Tibial artery (tissue), 4 donors: ENCODE measurements at regions not wholly inside any gene's neighbourhood (a gene's known extent, or its start where the extent isn't known, plus 50 kb on each side); places are given as distances from the start of the nearest gene placed in this dataset.

Experiments
- DNase-seq, 2 donors: peaks; one replicate each; pipeline ENCODE4 v3.0.0-alpha.2; 2019
- H3K27ac ChIP-seq, 2 donors: fragments of 200-600 bp; sonication (generic) in 1 of 2; 1 replicate in 1 of 2; 2 replicates in 1 of 2; pipeline ENCODE4 v1.5.1; 2018 to 2019; ENCODE audit warnings: mild to moderate bottlenecking in 1 of 2
- H3K27me3 ChIP-seq, 2 donors: fragments of 200-600 bp; sonication (generic) in 1 of 2; one replicate each; pipeline versions ENCODE4 v1.5.1 to v1.6.0; 2016 to 2019
- H3K36me3 ChIP-seq, 3 donors: fragments of 200-600 bp; sonication (generic) in 2 of 3; one replicate each; pipeline ENCODE4 v1.5.1; 2016 to 2019; ENCODE audit warnings: mild to moderate bottlenecking in 2 of 3
- H3K4me1 ChIP-seq, 4 donors: fragments of 200-600 bp; sonication (generic) in 2 of 4; 1 replicate in 3 of 4; 2 replicates in 1 of 4; pipeline ENCODE4 v1.5.1; 2016 to 2019
- H3K4me3 ChIP-seq, 2 donors: fragments of 200-600 bp; sonication (generic) in 1 of 2; 1 replicate in 1 of 2; 2 replicates in 1 of 2; pipeline ENCODE4 v1.5.1; 2018 to 2019; ENCODE audit warnings: mild to moderate bottlenecking in 2 of 2
- H3K9me3 ChIP-seq, 3 donors: fragments of 200-600 bp; sonication (generic) in 1 of 3; one replicate each; pipeline ENCODE4 v1.5.1; 2016 to 2019
- CTCF ChIP-seq, 2 experiments: fragments of 200-600 bp in 1 of 2; fragments of 450-650 bp in 1 of 2; IDR thresholded peaks; one replicate each; pipeline ENCODE4 v1.5.1; 2017 to 2019; ENCODE audit warnings: antibody characterized with exemption in 2 of 2, mild to moderate bottlenecking in 1 of 2, moderate library complexity in 1 of 2
- intact Hi-C: fragments of 100-400 bp; cut with DNase I; formaldehyde crosslinking; loops from one replicate; pipeline ENCODE4 v1.15.0; 2023; ENCODE audit warnings: low total_unique reads

- no peaks in the 10 kb centered on the region for H3K36me3 ChIP-seq
- H3K4me3 ChIP-seq = no peak overlapping the region
- H3K27me3 ChIP-seq = no peaks in the 10 kb centered on the region
- no peaks in the 10 kb centered on the region for H3K9me3 ChIP-seq
- no peak for TF ChIP-seq CTCF (IDR thresholded peaks at IDR 0.05)
- no peaks in the 10 kb centered on the region for H3K4me1 ChIP-seq
- DNase-seq = no peak
- intact Hi-C loops = no loop called here
- no peak overlapping the region for H3K27ac ChIP-seq
Observed at GRCh38 chr10:121131014-121131413, 279.9 kb downstream of the WDR11 start.

GRCh38 chr10:121131426-121132265, 280.5 kb downstream of the WDR11 start:
- no peak overlapping the region for H3K27ac ChIP-seq
- no peak overlapping the region for H3K4me3 ChIP-seq
- DNase-seq = no peak
- H3K4me1 ChIP-seq = no peaks in the 10 kb centered on the region
- H3K27me3 ChIP-seq = no peaks in the 10 kb centered on the region
- no peak for TF ChIP-seq CTCF (IDR thresholded peaks at IDR 0.05)
- H3K36me3 ChIP-seq = no peaks in the 10 kb centered on the region
- H3K9me3 ChIP-seq = no peaks in the 10 kb centered on the region
- intact Hi-C loops = no loop called here

GRCh38 chr10:121132273-121132672, 281.1 kb downstream of the WDR11 start:
- intact Hi-C loops = no loop called here
- Histone ChIP-seq H3K27me3 (no peaks in the 10 kb centered on the region), H3K9me3 (no peaks in the 10 kb centered on the region), H3K4me3 (no peak overlapping the region), H3K4me1 (peaks cover 0 to 5% (median 0%) of the 10 kb centered on the region in 4 donors), H3K36me3 (no peaks in the 10 kb centered on the region), H3K27ac (no peak overlapping the region)
- DNase-seq = no peak
- no peak for TF ChIP-seq CTCF (IDR thresholded peaks at IDR 0.05)

GRCh38 chr10:121133901-121134300, 282.7 kb downstream of the WDR11 start:
- H3K9me3 ChIP-seq = no peaks in the 10 kb centered on the region
- H3K27me3 ChIP-seq = no peaks in the 10 kb centered on the region
- no peak for TF ChIP-seq CTCF (IDR thresholded peaks at IDR 0.05)
- intact Hi-C loops = no loop called here
- no peak overlapping the region for H3K4me3 ChIP-seq
- no peak for DNase-seq
- no peak overlapping the region for H3K27ac ChIP-seq
- H3K4me1 ChIP-seq = peaks cover 0 to 6% (median 0%) of the 10 kb centered on the region in 4 donors
- no peaks in the 10 kb centered on the region for H3K36me3 ChIP-seq

- Histone ChIP-seq H3K9me3 (no peaks in the 10 kb centered on the region), H3K4me3 (no peak overlapping the region), H3K27ac (no peak overlapping the region), H3K36me3 (no peaks in the 10 kb centered on the region), H3K4me1 (peaks cover 0 to 6% (median 0%) of the 10 kb centered on the region in 4 donors), H3K27me3 (no peaks in the 10 kb centered on the region)
- intact Hi-C loops = no loop called here
- DNase-seq = no peak
- TF ChIP-seq CTCF (IDR thresholded peaks at IDR 0.05) = no peak
Observed at GRCh38 chr10:121134711-121135110, 283.5 kb downstream of the WDR11 start.
